ENCODE measurements at regions not wholly inside any gene's neighbourhood (a gene's known extent, or its start where the extent isn't known, plus 50 kb on each side); places are given as distances from the start of the nearest gene placed in this dataset.
A peak's percentile ranks its signal among the peaks of the same experiment; 100 is the strongest.

- FAIRE-seq: no peak
Measured at GRCh38 chr3:152056987-152057386, 183.5 kb downstream of the SUCNR1 start.

- FAIRE-seq: no peak
Measured at GRCh38 chr3:152058856-152059255, 185.4 kb downstream of the SUCNR1 start.

GRCh38 chr3:152060701-152061100, 187.3 kb downstream of the SUCNR1 start:
- no peak for FAIRE-seq

- no peak for FAIRE-seq
Measured at GRCh38 chr3:152061296-152061695, 187.9 kb downstream of the SUCNR1 start.

- no peak for FAIRE-seq
Measured at GRCh38 chr3:152069871-152070270, 196.4 kb downstream of the SUCNR1 start.

- no peak for FAIRE-seq
Measured at GRCh38 chr3:152071315-152071714, 197.4 kb upstream of the MBNL1 start.

- FAIRE-seq: peak; percentile 39
Measured at GRCh38 chr3:152071924-152072323, 196.8 kb upstream of the MBNL1 start.

- no peak for FAIRE-seq
Measured at GRCh38 chr3:152073267-152073666, 195.5 kb upstream of the MBNL1 start.

- no peak for FAIRE-seq
Measured at GRCh38 chr3:152076148-152076547, 192.6 kb upstream of the MBNL1 start.

GRCh38 chr3:152079980-152080379, 188.7 kb upstream of the MBNL1 start:
- FAIRE-seq: no peak

GRCh38 chr3:152083135-152083534, 185.6 kb upstream of the MBNL1 start:
- FAIRE-seq: no peak

- FAIRE-seq: no peak
Measured at GRCh38 chr3:152084441-152085158, 184.1 kb upstream of the MBNL1 start.

- FAIRE-seq: no peak
Measured at GRCh38 chr3:152087153-152087552, 181.6 kb upstream of the MBNL1 start.

GRCh38 chr3:152089528-152089927, 179.2 kb upstream of the MBNL1 start:
- no peak for FAIRE-seq

GRCh38 chr3:152091725-152092124, 177.0 kb upstream of the MBNL1 start:
- no peak for FAIRE-seq

GRCh38 chr3:152093901-152094300, 174.8 kb upstream of the MBNL1 start:
- FAIRE-seq: no peak

GRCh38 chr3:152094406-152094805, 174.3 kb upstream of the MBNL1 start:
- FAIRE-seq: no peak

GRCh38 chr3:152095472-152095871, 173.3 kb upstream of the MBNL1 start:
- FAIRE-seq: no peak

GRCh38 chr3:152096280-152096906, 172.3 kb upstream of the MBNL1 start:
- no peak for FAIRE-seq

- FAIRE-seq: no peak
Measured at GRCh38 chr3:152097120-152097519, 171.6 kb upstream of the MBNL1 start.

- FAIRE-seq: no peak
Measured at GRCh38 chr3:152097770-152098169, 171.0 kb upstream of the MBNL1 start.

- no peak for FAIRE-seq
Measured at GRCh38 chr3:152100491-152101132, 168.1 kb upstream of the MBNL1 start.

- FAIRE-seq: no peak
Measured at GRCh38 chr3:152102410-152102809, 166.3 kb upstream of the MBNL1 start.

GRCh38 chr3:152103257-152103656, 165.5 kb upstream of the MBNL1 start:
- FAIRE-seq: no peak
